GM06990 (cell line): ENCODE measurements at regions not wholly inside any gene's neighbourhood (a gene's known extent, or its start where the extent isn't known, plus 50 kb on each side); places are given as distances from the start of the nearest gene placed in this dataset.

ENCODE experiments used
- DNase-seq: peaks from one replicate; pipeline ENCODE4 v3.0.0-alpha.2; 2011; ENCODE audit not compliant: insufficient read length; ENCODE audit errors: extremely low read depth
- H3K27me3 ChIP-seq: replicated peaks from 2 replicates; pipeline ENCODE4 v1.6.0; 2011; ENCODE audit warnings: low read length; ENCODE audit not compliant: control insufficient read depth, insufficient read depth
- H3K36me3 ChIP-seq: 2 replicates; pipeline ENCODE4 v1.5.1; 2011; ENCODE audit warnings: low read length; ENCODE audit not compliant: control insufficient read depth, insufficient read depth
- H3K4me3 ChIP-seq: replicated peaks from 2 replicates; pipeline ENCODE4 v1.5.1; 2011; ENCODE audit warnings: low read depth, mild to moderate bottlenecking, control low read depth, low read length
- CTCF ChIP-seq: IDR thresholded peaks from 2 replicates; pipeline ENCODE4 v1.5.1; 2011; ENCODE audit warnings: low read length, control low read depth, mild to moderate bottlenecking, inconsistent platforms; ENCODE audit not compliant: insufficient read depth, poor library complexity, severe bottlenecking

- H3K27me3 ChIP-seq = no peaks in the 10 kb centered on the region
- TF ChIP-seq CTCF = no peak
- DNase-seq = no peak
- H3K36me3 ChIP-seq = no peaks in the 10 kb centered on the region
- H3K4me3 ChIP-seq = no peak overlapping the region
Observed at GRCh38 chrX:809081-809480, 178.5 kb downstream of the SHOX start.

DNA sequence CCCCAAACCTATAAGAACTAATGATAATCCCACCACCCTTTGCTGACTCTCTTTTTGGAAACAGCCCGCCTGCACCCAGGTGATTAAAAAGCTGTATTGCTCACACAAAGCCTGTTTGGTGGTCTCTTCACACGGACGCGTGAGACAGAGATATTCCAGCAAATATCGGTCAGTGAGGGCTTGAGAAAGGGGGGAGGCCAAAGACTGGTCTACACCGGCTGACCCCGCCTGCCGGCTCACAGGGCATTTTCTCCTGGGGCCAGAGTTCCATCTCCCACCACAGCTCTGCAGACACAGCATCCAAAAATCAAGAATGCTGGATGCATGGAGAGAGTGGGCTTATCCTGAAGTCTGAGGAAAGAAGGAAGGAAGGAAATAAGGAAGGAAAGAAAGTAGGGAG, 176.0 kb downstream of the SHOX start:
- no peaks in the 10 kb centered on the region for H3K27me3 ChIP-seq
- no peak for TF ChIP-seq CTCF
- no peaks in the 10 kb centered on the region for H3K36me3 ChIP-seq
- H3K4me3 ChIP-seq = no peak overlapping the region
- DNase-seq = no peak

GRCh38 chrX:805988-806387, 175.4 kb downstream of the SHOX start:
- no peak for TF ChIP-seq CTCF
- no peak overlapping the region for H3K4me3 ChIP-seq
- no peaks in the 10 kb centered on the region for H3K27me3 ChIP-seq
- DNase-seq = no peak
- H3K36me3 ChIP-seq = no peaks in the 10 kb centered on the region

DNA sequence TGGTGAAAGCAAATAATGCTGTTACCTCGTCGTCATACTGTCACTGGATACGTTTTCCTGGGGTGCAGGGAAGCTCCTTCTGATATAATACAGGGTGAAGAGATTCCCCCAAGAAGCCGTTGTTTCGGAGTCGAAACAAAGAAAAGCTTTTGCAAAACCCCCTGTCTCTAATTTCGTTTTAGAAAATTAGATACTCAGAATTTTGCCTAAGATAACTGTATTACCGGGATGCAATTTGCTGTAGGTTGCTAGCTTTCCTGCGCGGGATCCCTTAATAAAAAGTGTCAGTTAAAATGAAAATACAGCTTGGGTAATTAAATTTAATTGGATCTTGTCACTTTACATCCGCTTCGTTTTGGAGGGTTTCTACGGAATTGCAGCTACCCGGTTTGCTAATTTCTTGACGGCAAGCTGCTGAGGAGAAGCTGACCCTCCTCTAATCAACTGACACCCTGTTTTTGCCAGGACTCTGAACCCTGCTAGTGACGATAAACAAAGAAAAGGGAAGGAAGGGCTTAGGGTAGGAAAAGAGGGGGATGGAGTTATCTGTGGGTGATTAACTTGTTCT, 174.6 kb downstream of the SHOX start:
- no peak for DNase-seq
- Histone ChIP-seq H3K27me3 (no peaks in the 10 kb centered on the region), H3K36me3 (no peaks in the 10 kb centered on the region), H3K4me3 (no peak overlapping the region)
- no peak for TF ChIP-seq CTCF

DNA sequence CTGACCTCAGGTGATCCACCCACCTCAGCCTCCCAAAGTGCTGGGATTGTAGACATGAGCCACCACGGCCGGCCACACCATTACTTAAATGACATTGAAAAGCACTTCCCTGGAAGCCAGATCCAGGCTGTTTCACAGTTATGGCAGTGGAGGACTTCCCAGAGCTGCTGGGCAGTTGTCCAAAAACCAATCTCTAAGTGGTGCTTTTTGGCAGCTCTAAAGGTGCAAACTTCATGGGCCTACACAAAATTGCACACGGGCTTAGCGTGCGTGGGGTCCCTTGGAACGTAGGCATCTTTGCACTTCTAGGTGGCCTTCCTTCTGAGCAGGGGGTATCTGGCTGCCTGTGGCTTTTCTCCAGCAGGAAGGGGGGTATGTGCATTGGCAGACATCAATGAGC, 172.3 kb downstream of the SHOX start:
- Histone ChIP-seq H3K36me3 (no peaks in the 10 kb centered on the region), H3K27me3 (no peaks in the 10 kb centered on the region), H3K4me3 (no peak overlapping the region)
- TF ChIP-seq CTCF = no peak
- no peak for DNase-seq

DNA sequence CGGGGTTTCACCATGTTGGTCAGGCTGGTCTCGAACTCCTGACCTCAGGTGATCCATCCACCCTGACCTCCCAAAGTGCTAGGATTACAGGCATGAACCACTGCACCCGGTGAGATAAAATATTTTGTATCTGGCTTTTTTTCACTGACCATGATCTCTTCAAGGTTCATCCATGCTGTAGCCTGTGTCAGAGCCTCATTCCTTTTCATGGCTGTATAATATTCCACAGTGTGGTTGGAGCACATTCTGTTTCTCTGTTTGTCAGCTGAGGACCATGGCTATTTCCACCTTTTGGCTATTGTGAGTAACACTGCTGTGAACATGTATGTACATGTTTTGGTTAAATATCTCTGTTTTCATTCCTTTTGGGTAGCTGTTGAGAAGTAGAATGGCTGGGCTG, 169.2 kb downstream of the SHOX start:
- H3K36me3 ChIP-seq = no peaks in the 10 kb centered on the region
- H3K4me3 ChIP-seq = no peak overlapping the region
- no peak for TF ChIP-seq CTCF
- no peak for DNase-seq
- no peaks in the 10 kb centered on the region for H3K27me3 ChIP-seq
